NCI-H748 (cell line): ENCODE measurements at regions not wholly inside any gene's neighbourhood (a gene's known extent, or its start where the extent isn't known, plus 50 kb on each side); places are given as distances from the start of the nearest gene placed in this dataset.

Experiments
- DNase-seq: peaks from one replicate; lab custom pipeline; 2025; ENCODE audit not compliant: unreplicated experiment; lab: John Stamatoyannopoulos, UW

GRCh38 chr9:108618906-108619550, 236.8 kb downstream of the ACTL7B start:
- DNase-seq: no peak

DNA sequence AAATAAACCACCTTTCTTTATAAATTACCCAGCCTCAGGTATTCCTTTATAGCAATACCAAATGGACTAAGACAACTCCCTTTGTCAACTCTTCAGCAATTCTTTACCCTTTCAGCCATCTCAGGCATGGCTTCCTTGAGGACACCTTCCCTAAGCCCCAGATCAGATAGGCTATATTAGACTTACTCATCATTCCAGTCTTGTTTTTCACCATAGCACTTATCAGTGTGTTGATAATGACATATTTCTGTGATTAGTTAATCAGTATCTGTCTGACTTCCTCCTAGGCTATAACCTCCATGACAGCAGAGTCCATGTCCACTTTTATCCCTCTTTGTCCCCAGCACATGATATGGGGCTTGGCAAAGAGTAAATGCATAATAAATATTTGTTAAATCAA, 238.1 kb downstream of the ACTL7B start:
- DNase-seq: no peak

GRCh38 chr9:108615152-108615551, 240.6 kb downstream of the ACTL7B start:
- DNase-seq: no peak

- no peak for DNase-seq
Observed at GRCh38 chr9:108612513-108612912, 243.3 kb downstream of the ACTL7B start.

- no peak for DNase-seq
Observed at GRCh38 chr9:108609897-108610253, 245.9 kb downstream of the ACTL7B start.

DNA sequence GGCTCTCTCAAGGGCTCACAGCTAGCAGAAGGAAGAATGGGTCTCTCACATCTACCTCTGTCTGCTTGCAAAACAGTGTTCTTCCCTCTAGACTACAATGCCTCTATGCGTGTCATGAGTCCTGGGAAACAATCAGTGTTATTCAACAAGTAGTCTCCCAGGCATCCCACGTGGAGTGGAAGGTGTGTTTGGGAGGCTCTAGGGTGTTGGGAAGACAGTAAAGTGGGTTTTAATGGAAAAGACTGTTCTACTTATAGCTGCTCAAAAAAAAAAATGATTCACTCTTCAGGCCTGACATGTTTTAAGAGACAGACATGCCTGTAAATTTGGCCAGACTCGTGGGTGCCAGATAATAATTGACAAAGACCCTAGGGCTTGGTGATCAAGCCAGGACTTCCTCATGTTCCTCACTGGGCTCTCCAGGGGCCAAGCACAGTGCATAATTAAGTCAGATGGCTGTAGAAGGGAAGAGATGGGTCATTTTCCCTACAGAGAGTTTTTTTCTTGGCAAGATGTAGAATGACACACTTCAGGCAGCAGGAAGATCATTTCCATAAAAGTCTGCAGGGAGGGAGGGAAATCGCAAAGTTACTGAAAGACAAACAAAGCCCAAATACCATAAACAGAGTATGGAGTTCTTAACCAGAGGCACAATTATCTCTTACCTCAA, 246.4 kb downstream of the ACTL7B start:
- DNase-seq: no peak

DNA sequence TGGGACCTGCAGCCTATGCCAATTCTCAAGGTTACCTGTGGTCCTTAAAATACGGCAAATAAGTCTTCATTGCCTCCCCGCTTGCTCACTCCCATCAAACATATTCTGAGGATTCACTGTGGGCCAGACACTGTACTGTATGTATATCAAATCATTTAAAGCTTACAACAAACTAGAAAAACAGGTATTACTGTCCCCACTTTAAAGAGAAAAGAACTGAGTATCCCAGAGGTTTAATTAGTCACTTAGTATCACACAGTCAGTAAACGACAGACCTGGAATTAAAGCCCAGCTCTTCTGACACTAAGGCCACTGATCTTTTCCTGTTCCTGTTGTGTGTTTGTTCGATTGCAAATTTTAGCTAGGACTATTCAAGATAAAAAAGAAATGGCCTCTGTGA, 248.2 kb downstream of the ACTL7B start:
- DNase-seq: no peak

DNA sequence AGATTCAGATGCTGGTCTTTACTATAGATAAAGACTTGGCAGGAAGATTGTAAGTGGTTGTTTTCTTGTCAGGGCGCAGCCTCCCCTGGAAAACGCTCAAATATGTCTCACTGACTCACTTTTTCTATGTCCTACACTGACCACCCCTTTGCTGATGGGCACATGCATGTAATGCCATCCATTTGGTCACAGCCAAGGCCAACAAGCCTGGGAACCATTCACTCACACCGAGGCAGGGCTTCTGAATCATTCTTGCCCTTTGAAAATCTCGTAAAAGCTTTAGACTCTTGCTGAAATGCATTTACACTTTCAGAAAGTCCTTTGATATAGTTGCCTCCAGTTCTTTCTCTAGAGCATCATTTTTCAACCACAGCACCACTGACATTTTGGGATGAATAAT, 249.4 kb downstream of the ACTL7B start:
- DNase-seq: no peak

- DNase-seq: no peak
Observed at GRCh38 chr9:108603141-108603540, 252.6 kb downstream of the ACTL7B start.

DNA sequence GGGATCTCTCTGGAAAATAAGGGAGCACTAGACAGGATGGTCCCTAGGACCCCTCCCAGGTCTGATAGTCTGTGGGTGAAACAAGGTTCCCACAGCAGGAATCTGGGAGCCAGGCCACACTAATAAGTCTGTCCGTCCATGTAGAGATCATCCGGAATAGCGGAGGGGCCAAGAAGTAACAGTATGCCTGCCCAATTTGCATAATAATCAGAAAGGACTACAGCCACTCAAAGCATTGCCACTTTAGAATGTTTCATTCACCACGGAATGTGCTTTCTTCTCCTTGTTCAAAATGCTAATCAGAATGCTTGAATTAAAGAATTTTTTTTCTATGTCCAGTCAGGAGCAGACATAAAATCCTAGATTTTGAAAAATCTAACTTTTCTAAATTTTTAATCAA, 254.9 kb downstream of the ACTL7B start:
- DNase-seq: no peak

DNA sequence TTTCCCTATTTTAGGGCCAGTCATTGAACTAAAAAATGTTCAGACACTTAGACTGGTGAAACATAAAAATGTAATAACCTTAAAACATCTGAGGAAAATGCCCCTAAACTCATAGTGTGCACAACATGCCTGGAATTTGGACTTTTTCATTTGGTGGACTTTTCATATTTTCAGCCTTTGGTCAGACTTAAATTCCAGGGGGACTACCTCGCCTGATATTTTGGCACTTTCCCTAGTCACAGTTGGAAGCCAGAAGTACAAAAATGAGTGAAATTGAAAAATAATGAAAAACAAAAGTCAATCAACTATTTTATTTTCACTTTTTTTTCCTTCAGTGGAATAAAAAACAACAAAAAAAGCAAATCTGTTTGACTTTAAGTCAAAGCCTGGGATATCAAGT, 256.2 kb downstream of the ACTL7B start:
- no peak for DNase-seq

- DNase-seq: no peak
Observed at GRCh38 chr9:108591121-108591520, 264.7 kb downstream of the ACTL7B start.

GRCh38 chr9:108588246-108588645, 267.5 kb downstream of the ACTL7B start:
- no peak for DNase-seq

GRCh38 chr9:108586471-108587139, 269.2 kb downstream of the ACTL7B start:
- no peak for DNase-seq

GRCh38 chr9:108584860-108585259, 270.9 kb downstream of the ACTL7B start:
- DNase-seq: no peak

- DNase-seq: no peak
Observed at GRCh38 chr9:108582726-108583125, 273.1 kb downstream of the ACTL7B start.

DNA sequence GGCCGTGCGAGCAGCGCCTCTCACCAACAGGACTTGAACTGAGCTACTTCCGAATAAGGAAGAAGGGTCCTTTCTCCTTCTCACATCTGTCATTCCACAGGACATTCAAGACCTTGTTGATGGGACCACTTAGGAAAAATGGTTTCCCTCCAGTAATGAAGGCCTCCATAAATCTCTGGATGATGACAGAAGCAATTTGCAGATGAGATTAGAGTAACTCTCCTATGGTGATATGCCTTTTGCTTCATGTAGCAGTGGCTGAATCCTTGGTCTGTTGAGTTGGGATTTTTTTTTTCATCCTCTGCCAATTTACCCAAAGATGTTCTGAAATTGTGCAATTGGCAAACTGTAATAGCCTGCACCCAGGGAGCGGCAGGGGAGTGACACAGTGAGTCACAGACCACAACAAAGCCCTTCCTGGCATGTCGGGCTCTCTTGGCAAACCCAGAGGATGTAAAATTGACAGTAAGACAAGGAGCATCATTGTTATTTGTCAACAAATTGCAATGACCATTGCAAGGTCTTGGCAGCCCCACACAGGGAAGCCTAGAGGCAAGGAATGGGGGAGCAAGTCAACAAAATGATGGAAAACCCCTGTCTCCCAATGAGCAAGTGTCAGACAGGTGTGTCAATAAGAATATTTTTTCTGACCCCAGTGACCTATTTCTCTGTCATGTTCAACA, 275.9 kb downstream of the ACTL7B start:
- DNase-seq: no peak

DNA sequence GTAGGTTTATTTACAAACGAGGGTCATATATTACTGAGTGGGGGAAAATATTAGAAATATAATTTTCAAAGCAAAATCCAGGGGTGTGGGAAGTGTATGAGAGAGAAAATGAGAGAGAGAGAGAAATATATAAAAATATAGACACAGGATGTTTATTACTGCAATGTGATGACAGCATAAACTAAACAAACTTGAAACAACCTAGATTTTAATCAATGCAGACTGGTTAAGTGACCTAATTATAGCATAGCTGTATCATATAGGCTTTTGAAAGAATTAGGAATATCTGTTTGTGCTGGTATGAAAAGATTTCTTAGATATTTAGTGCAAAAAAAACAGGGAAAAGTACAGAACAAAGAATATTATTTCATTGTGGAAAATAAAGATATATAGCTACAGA, 280.5 kb downstream of the ACTL7B start:
- no peak for DNase-seq

- DNase-seq: no peak
Observed at GRCh38 chr9:108569624-108570023, 286.2 kb downstream of the ACTL7B start.

- DNase-seq: peak; percentile 51
Observed at GRCh38 chr9:108568093-108568492, 287.7 kb downstream of the ACTL7B start.

DNA sequence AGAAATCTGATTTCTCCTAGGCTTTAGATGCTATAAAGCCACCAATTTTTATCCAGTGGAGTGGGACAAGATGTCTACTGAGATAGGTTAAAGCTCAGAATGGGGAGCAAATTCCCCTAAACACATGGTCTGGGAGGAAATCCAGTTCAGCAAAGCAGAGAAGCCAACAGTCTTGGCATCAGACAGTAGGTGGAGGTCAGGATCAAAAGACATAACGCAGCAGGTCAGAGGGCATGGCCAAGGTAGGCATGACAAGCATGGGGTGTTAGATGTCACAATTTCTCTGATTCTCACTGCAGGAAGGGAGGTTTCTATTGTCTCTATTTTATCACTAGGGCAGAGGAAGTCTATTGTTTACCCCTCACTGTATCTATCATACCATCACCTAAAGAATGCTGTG, 288.2 kb downstream of the ACTL7B start:
- no peak for DNase-seq
